ENCODE measurements at regions not wholly inside any gene's neighbourhood (a gene's known extent, or its start where the extent isn't known, plus 50 kb on each side); places are given as distances from the start of the nearest gene placed in this dataset.

DNA sequence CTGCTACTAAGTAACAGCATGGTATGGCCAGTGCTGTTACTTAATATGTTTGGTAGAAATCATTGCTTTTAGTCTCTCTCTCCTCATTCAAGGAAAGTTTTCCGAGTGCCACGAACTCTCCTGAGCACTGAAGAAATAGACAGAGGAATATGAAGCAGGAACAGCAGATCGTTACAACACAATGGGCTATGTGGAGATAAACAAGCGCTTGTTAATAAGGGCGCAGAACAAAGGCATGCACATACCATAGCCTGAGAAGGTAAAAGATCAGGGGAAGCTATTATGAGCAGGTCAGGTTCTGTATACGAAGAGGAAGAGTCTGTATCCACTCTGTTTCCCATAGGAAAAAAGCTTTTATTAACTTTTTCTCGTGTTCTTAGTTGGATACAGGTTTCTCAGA, 156.2 kb upstream of the CPNE8 start:
- Histone ChIP-seq H3K79me2 (ENCODE audit: control insufficient read depth, insufficient read depth, low read length, poor library complexity) (no peaks in the 10 kb centered on the region), H3K4me2 (ENCODE audit: low read length) (no peak overlapping the region), H3K23ac (ENCODE audit: low read length) (no peak overlapping the region), H4K8ac (ENCODE audit: low read depth, low read length) (no peak overlapping the region), H4K12ac (ENCODE audit: low read depth, low read length) (no peak overlapping the region), H3K9me3 (ENCODE audit: insufficient read depth, low read depth, low read length) (no peaks in the 10 kb centered on the region), H2BK120ac (ENCODE audit: insufficient read depth, low read length, poor library complexity) (no peak overlapping the region), H3K4me1 (ENCODE audit: control insufficient read depth in 1 of 2, insufficient read depth in 2 of 2, low read length in 2 of 2) (peaks cover 0 to 1% of the 10 kb centered on the region in 2 experiments), H3K79me1 (ENCODE audit: low read length) (no peaks in the 10 kb centered on the region), H4K91ac (ENCODE audit: low read depth, low read length) (no peak overlapping the region), H2AFZ (ENCODE audit: insufficient read depth, low read length, poor library complexity) (no peak overlapping the region), H3K9ac (ENCODE audit: low read length) (no peak overlapping the region), H3K14ac (ENCODE audit: low read length) (no peak overlapping the region), H3K27me3 (ENCODE audit: insufficient read depth, low read length) (no peaks in the 10 kb centered on the region), H2BK12ac (ENCODE audit: low read length) (no peak overlapping the region), H2AK5ac (ENCODE audit: low read length) (no peak overlapping the region), H3K4ac (ENCODE audit: low read depth, low read length) (no peak overlapping the region), H2BK5ac (ENCODE audit: low read depth, low read length, poor library complexity) (no peak overlapping the region), H3K18ac (ENCODE audit: low read length) (no peak overlapping the region), H3K36me3 (ENCODE audit: control insufficient read depth in 1 of 2, insufficient read depth in 2 of 2, low read length in 2 of 2) (no peaks in the 10 kb centered on the region), H3K4me3 (ENCODE audit: low read depth, low read length) (no peak overlapping the region), H3K27ac (ENCODE audit: low read depth, low read length) (no peak overlapping the region)
- WGBS (ENCODE audit: extremely low coverage, insufficient coverage, insufficient read length) = no CpG with 5 or more reads among the region's 7 CpGs
- peak; percentile 63 to 86 for DNase-seq

DNA sequence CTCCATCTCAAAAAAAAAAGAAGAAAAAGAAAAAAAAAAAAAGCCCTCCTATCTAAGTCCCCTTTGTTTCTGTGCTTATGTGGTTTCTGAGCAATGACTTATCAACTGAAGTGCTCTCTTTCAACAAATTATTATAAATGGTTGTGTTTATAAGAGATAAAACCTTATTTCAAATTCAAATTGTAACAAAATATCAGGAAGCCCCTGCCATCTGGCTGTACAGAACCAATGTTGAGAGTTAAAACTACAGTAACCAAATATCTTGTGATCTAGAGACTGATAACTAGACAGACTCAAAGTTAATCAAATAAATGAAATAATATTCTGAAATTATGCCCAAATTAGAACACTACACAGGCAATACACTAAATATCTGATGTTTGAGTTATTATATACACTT, 143.0 kb upstream of the CPNE8 start:
- H4K91ac ChIP-seq (ENCODE audit: low read depth, low read length) = no peak overlapping the region
- no peak overlapping the region for H3K23ac ChIP-seq (ENCODE audit: low read length)
- DNase-seq = no peak
- H3K4me2 ChIP-seq (ENCODE audit: low read length) = no peak overlapping the region
- no peak overlapping the region for H2AFZ ChIP-seq (ENCODE audit: insufficient read depth, low read length, poor library complexity)
- no peaks in the 10 kb centered on the region for H3K9me3 ChIP-seq (ENCODE audit: insufficient read depth, low read depth, low read length)
- H3K4ac ChIP-seq (ENCODE audit: low read depth, low read length) = no peak overlapping the region
- H2BK120ac ChIP-seq (ENCODE audit: insufficient read depth, low read length, poor library complexity) = no peak overlapping the region
- no peaks in the 10 kb centered on the region for H3K27me3 ChIP-seq (ENCODE audit: insufficient read depth, low read length)
- H3K9ac ChIP-seq (ENCODE audit: low read length) = no peak overlapping the region
- no peak overlapping the region for H3K4me3 ChIP-seq (ENCODE audit: low read depth, low read length)
- H4K12ac ChIP-seq (ENCODE audit: low read depth, low read length) = no peak overlapping the region
- H2AK5ac ChIP-seq (ENCODE audit: low read length) = no peak overlapping the region
- no peaks in the 10 kb centered on the region for H3K36me3 ChIP-seq (ENCODE audit: control insufficient read depth in 1 of 2, insufficient read depth in 2 of 2, low read length in 2 of 2)
- no peak overlapping the region for H4K8ac ChIP-seq (ENCODE audit: low read depth, low read length)
- H3K4me1 ChIP-seq (ENCODE audit: control insufficient read depth in 1 of 2, insufficient read depth in 2 of 2, low read length in 2 of 2) = no peaks in the 10 kb centered on the region
- H2BK12ac ChIP-seq (ENCODE audit: low read length) = no peak overlapping the region
- H3K79me1 ChIP-seq (ENCODE audit: low read length) = no peaks in the 10 kb centered on the region
- H3K27ac ChIP-seq (ENCODE audit: low read depth, low read length) = no peak overlapping the region
- no peak overlapping the region for H2BK5ac ChIP-seq (ENCODE audit: low read depth, low read length, poor library complexity)
- H3K79me2 ChIP-seq (ENCODE audit: control insufficient read depth, insufficient read depth, low read length, poor library complexity) = no peaks in the 10 kb centered on the region
- H3K14ac ChIP-seq (ENCODE audit: low read length) = no peak overlapping the region
- H3K18ac ChIP-seq (ENCODE audit: low read length) = no peak overlapping the region

DNA sequence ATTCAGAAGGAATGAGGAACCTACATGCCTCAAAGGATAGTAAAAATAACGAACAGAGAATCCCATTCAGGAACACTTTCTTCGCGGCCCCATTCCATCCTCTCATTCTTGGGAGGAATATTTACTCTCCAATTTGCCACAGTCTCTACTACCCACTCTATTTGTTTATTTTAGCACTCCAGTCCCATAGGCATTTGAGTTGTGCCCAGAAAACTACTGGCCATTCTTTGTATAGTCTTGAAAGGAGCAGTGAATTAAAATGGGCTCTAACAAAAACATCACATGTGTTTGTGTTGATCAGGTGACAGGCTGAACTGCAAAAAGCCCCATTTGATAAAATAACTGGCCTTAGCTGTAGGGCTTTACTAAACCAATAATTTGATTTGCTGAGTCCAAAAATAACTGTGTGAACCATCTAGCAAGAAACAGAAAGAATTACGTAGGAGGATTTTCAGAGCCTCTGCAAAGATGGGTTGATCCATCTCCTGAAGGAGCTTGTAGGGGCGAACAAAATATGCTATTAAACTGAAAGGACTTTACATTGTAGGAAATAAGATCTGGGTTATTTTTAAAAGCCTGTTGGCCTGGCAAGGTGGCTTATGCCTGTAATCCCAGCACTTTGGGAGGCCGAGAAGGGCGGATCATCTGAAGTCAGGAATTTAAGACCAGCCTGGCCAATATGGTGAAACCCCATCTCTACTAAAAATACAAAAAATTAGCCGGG, 142.3 kb upstream of the CPNE8 start:
- H3K9ac ChIP-seq (ENCODE audit: low read length) = no peak overlapping the region
- H2AFZ ChIP-seq (ENCODE audit: insufficient read depth, low read length, poor library complexity) = no peak overlapping the region
- no CpG with 5 or more reads among the region's 8 CpGs for WGBS (ENCODE audit: extremely low coverage, insufficient coverage, insufficient read length)

DNA sequence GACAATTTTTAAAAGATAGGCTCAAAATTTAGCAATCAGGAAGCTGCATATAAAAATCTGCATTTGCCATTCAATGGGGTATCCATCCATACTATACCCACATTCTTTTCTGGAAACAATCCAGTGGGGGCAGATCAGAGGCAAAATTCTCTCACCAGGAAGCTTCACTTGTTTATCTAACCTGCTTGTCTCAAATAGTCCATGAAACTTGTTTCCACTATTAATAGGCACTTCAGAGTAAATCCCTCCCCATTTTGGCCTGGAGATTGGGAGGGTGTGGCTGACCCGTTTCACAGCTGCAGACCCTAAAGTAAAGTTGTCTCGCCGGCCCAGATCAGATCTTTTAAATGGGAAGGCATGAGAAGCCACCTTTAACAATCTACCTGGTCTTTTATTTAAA, 139.4 kb upstream of the CPNE8 start:
- H2BK5ac ChIP-seq (ENCODE audit: low read depth, low read length, poor library complexity) = no peak overlapping the region
- H2BK120ac ChIP-seq (ENCODE audit: insufficient read depth, low read length, poor library complexity) = no peak overlapping the region
- H4K91ac ChIP-seq (ENCODE audit: low read depth, low read length) = no peak overlapping the region
- H2AFZ ChIP-seq (ENCODE audit: insufficient read depth, low read length, poor library complexity) = no peak overlapping the region
- H3K79me1 ChIP-seq (ENCODE audit: low read length) = no peaks in the 10 kb centered on the region
- H3K27me3 ChIP-seq (ENCODE audit: insufficient read depth, low read length) = no peaks in the 10 kb centered on the region
- no peaks in the 10 kb centered on the region for H3K4me1 ChIP-seq (ENCODE audit: control insufficient read depth in 1 of 2, insufficient read depth in 2 of 2, low read length in 2 of 2)
- no peak overlapping the region for H4K12ac ChIP-seq (ENCODE audit: low read depth, low read length)
- no peak overlapping the region for H3K18ac ChIP-seq (ENCODE audit: low read length)
- H3K4me2 ChIP-seq (ENCODE audit: low read length) = no peak overlapping the region
- H2BK12ac ChIP-seq (ENCODE audit: low read length) = no peak overlapping the region
- H3K14ac ChIP-seq (ENCODE audit: low read length) = no peak overlapping the region
- H3K4me3 ChIP-seq (ENCODE audit: low read depth, low read length) = no peak overlapping the region
- H3K27ac ChIP-seq (ENCODE audit: low read depth, low read length) = no peak overlapping the region
- H3K79me2 ChIP-seq (ENCODE audit: control insufficient read depth, insufficient read depth, low read length, poor library complexity) = no peaks in the 10 kb centered on the region
- H3K9ac ChIP-seq (ENCODE audit: low read length) = no peak overlapping the region
- no peak overlapping the region for H4K8ac ChIP-seq (ENCODE audit: low read depth, low read length)
- no peaks in the 10 kb centered on the region for H3K9me3 ChIP-seq (ENCODE audit: insufficient read depth, low read depth, low read length)
- no peaks in the 10 kb centered on the region for H3K36me3 ChIP-seq (ENCODE audit: control insufficient read depth in 1 of 2, insufficient read depth in 2 of 2, low read length in 2 of 2)
- no peak overlapping the region for H2AK5ac ChIP-seq (ENCODE audit: low read length)
- H3K4ac ChIP-seq (ENCODE audit: low read depth, low read length) = no peak overlapping the region
- WGBS (ENCODE audit: extremely low coverage, insufficient coverage, insufficient read length) = no CpG with 5 or more reads among the region's 3 CpGs
- H3K23ac ChIP-seq (ENCODE audit: low read length) = no peak overlapping the region
- DNase-seq = no peak

More for the DNA sequence above, 142.3 kb upstream of the CPNE8 start:
- Histone ChIP-seq H3K9me3 (ENCODE audit: insufficient read depth, low read depth, low read length) (no peaks in the 10 kb centered on the region), H3K79me2 (ENCODE audit: control insufficient read depth, insufficient read depth, low read length, poor library complexity) (no peaks in the 10 kb centered on the region), H2BK120ac (ENCODE audit: insufficient read depth, low read length, poor library complexity) (no peak overlapping the region), H2BK12ac (ENCODE audit: low read length) (no peak overlapping the region), H3K4ac (ENCODE audit: low read depth, low read length) (no peak overlapping the region), H3K23ac (ENCODE audit: low read length) (no peak overlapping the region), H2AK5ac (ENCODE audit: low read length) (no peak overlapping the region), H3K4me2 (ENCODE audit: low read length) (no peak overlapping the region), H4K8ac (ENCODE audit: low read depth, low read length) (no peak overlapping the region), H3K36me3 (ENCODE audit: control insufficient read depth in 1 of 2, insufficient read depth in 2 of 2, low read length in 2 of 2) (no peaks in the 10 kb centered on the region), H4K91ac (ENCODE audit: low read depth, low read length) (no peak overlapping the region), H3K18ac (ENCODE audit: low read length) (no peak overlapping the region), H4K12ac (ENCODE audit: low read depth, low read length) (no peak overlapping the region), H3K27me3 (ENCODE audit: insufficient read depth, low read length) (no peaks in the 10 kb centered on the region), H3K79me1 (ENCODE audit: low read length) (no peaks in the 10 kb centered on the region), H3K4me3 (ENCODE audit: low read depth, low read length) (no peak overlapping the region), H3K27ac (ENCODE audit: low read depth, low read length) (no peak overlapping the region), H3K4me1 (ENCODE audit: control insufficient read depth in 1 of 2, insufficient read depth in 2 of 2, low read length in 2 of 2) (no peaks in the 10 kb centered on the region), H2BK5ac (ENCODE audit: low read depth, low read length, poor library complexity) (no peak overlapping the region), H3K14ac (ENCODE audit: low read length) (no peak overlapping the region)
- DNase-seq = no peak
